ENCODE measurements at regions not wholly inside any gene's neighbourhood (a gene's known extent, or its start where the extent isn't known, plus 50 kb on each side); places are given as distances from the start of the nearest gene placed in this dataset.

- CTCF ChIA-PET, result no interaction called here
- BruUV-seq (replicated peaks), result no TSS peak
- ATAC-seq, result no peak
Observed at GRCh38 chr15:92527197-92527596, 128.4 kb downstream of the FAM174B start.

GRCh38 chr15:92525758-92526245, 129.8 kb downstream of the FAM174B start:
- no peaks in the 10 kb centered on the region for H3F3A ChIP-seq (ENCODE audit: low read length, unreplicated experiment)
- ChIA-PET CTCF (no interaction called here), POLR2A (ENCODE audit: unreplicated experiment) (no interaction called here)
- H3K4me3 ChIP-seq (ENCODE audit: low read length), result no peak overlapping the region
- H3K36me3 ChIP-seq (ENCODE audit: low read depth, low read length), result no peaks in the 10 kb centered on the region
- H4K20me1 ChIP-seq (ENCODE audit: low read length), result no peaks in the 10 kb centered on the region
- no TSS peak for BruUV-seq (replicated peaks)
- no peak overlapping the region for H3K27ac ChIP-seq (ENCODE audit: low read length)
- no peaks in the 10 kb centered on the region for H3K4me1 ChIP-seq (ENCODE audit: insufficient read depth, low read length)
- no peak overlapping the region for H3K9ac ChIP-seq (ENCODE audit: low read length)
- ATAC-seq (no peak), DNase-seq (no peak)
- 0 out of 2 replicates have a peak, but pooled peaks cover 6% of the 10 kb centered on the region for H3K27me3 ChIP-seq (ENCODE audit: low read length)
- H3K9me2 ChIP-seq (replicated peaks; ENCODE audit: low read length), result no peaks in the 10 kb centered on the region
- TF ChIP-seq EZH2phosphoT487 (IDR thresholded peaks at IDR 0.05; ENCODE audit: borderline replicate concordance, low read length) (no peak), EZH2 (IDR thresholded peaks at IDR 0.05; ENCODE audit: low read length, unreplicated experiment) (no peak), CTCF (conservative IDR thresholded peaks at IDR 0.05; ENCODE audit: low read depth, low read length) (no peak)
- intact Hi-C loops (cut with micrococcal nuclease), result no loop called here
- H3K9me3 ChIP-seq (ENCODE audit: low read length), result no peaks in the 10 kb centered on the region
- no peaks in the 10 kb centered on the region for H3K79me2 ChIP-seq (ENCODE audit: low read length)
- no peak overlapping the region for H3K4me2 ChIP-seq (ENCODE audit: low read length)
- no peak overlapping the region for H2AFZ ChIP-seq (ENCODE audit: low read length)

More at GRCh38 chr15:92527197-92527596, 128.4 kb downstream of the FAM174B start:
- Histone ChIP-seq H3K9me2 (replicated peaks; ENCODE audit: low read length) (no peaks in the 10 kb centered on the region), H3K27me3 (ENCODE audit: low read length) (peaks cover 17% of the 10 kb centered on the region; the same call in 1 of the 2 replicates), H3K4me3 (ENCODE audit: low read length) (no peak overlapping the region), H3K9ac (ENCODE audit: low read length) (no peak overlapping the region), H3K4me2 (ENCODE audit: low read length) (no peak overlapping the region), H3K4me1 (ENCODE audit: insufficient read depth, low read length) (no peaks in the 10 kb centered on the region), H3F3A (ENCODE audit: low read length, unreplicated experiment) (no peaks in the 10 kb centered on the region), H3K27ac (ENCODE audit: low read length) (no peak overlapping the region), H3K36me3 (ENCODE audit: low read depth, low read length) (no peaks in the 10 kb centered on the region), H4K20me1 (ENCODE audit: low read length) (no peaks in the 10 kb centered on the region), H3K79me2 (ENCODE audit: low read length) (no peaks in the 10 kb centered on the region), H3K9me3 (ENCODE audit: low read length) (no peaks in the 10 kb centered on the region), H2AFZ (ENCODE audit: low read length) (no peak overlapping the region)
- POLR2A ChIA-PET (ENCODE audit: unreplicated experiment), result no interaction called here
- intact Hi-C loops (cut with micrococcal nuclease), result no loop called here
- TF ChIP-seq CTCF (conservative IDR thresholded peaks at IDR 0.05; ENCODE audit: low read depth, low read length) (no peak), EZH2 (IDR thresholded peaks at IDR 0.05; ENCODE audit: low read length, unreplicated experiment) (no peak), EZH2phosphoT487 (IDR thresholded peaks at IDR 0.05; ENCODE audit: borderline replicate concordance, low read length) (no peak)
- DNase-seq, result peak; percentile 5

GRCh38 chr15:92524874-92525565, 130.6 kb downstream of the FAM174B start:
- DNase-seq (no peak), ATAC-seq (no peak)
- intact Hi-C loops (cut with micrococcal nuclease), result loop anchor here (5.0 kb wide), 1 partner anchor 157 kb away; no protein-coding TSS in a partner anchor
- Histone ChIP-seq H3K9ac (ENCODE audit: low read length) (no peak overlapping the region), H3K27ac (ENCODE audit: low read length) (no peak overlapping the region), H3K36me3 (ENCODE audit: low read depth, low read length) (no peaks in the 10 kb centered on the region), H2AFZ (ENCODE audit: low read length) (no peak overlapping the region), H3K27me3 (ENCODE audit: low read length) (no peaks in the 10 kb centered on the region), H3K4me3 (ENCODE audit: low read length) (no peak overlapping the region), H3K4me2 (ENCODE audit: low read length) (no peak overlapping the region), H3K9me2 (replicated peaks; ENCODE audit: low read length) (no peaks in the 10 kb centered on the region), H3K9me3 (ENCODE audit: low read length) (no peaks in the 10 kb centered on the region), H3K4me1 (ENCODE audit: insufficient read depth, low read length) (no peaks in the 10 kb centered on the region), H3F3A (ENCODE audit: low read length, unreplicated experiment) (no peaks in the 10 kb centered on the region), H3K79me2 (ENCODE audit: low read length) (no peaks in the 10 kb centered on the region), H4K20me1 (ENCODE audit: low read length) (no peaks in the 10 kb centered on the region)
- POLR2A ChIA-PET (ENCODE audit: unreplicated experiment), result no interaction called here
- TF ChIP-seq CTCF (conservative IDR thresholded peaks at IDR 0.05; ENCODE audit: low read depth, low read length) (no peak), EZH2 (IDR thresholded peaks at IDR 0.05; ENCODE audit: low read length, unreplicated experiment) (no peak), EZH2phosphoT487 (IDR thresholded peaks at IDR 0.05; ENCODE audit: borderline replicate concordance, low read length) (no peak)
- BruUV-seq (replicated peaks), result no TSS peak
- CTCF ChIA-PET, result no interaction called here

Measured in PC-3 (cell line).